ENCODE measurements at regions not wholly inside any gene's neighbourhood (a gene's known extent, or its start where the extent isn't known, plus 50 kb on each side); places are given as distances from the start of the nearest gene placed in this dataset.

GRCh38 chr9:109590966-109591365 lies 92.9 kb upstream of the PTPN3 start:
- WGBS, 2 donors, result 30 to 62% methylated on average over 5 of the region's 5 CpGs
- H3K9me3 ChIP-seq, result no peaks in the 10 kb centered on the region
- no peak overlapping the region for H3K4me3 ChIP-seq
- no peaks in the 10 kb centered on the region for H3K36me3 ChIP-seq
- peaks cover 0 to 6% (median 0%) of the 10 kb centered on the region in 4 donors for H3K4me1 ChIP-seq
- ATAC-seq (ENCODE audit: low FRiP score in 2 of 2) (no peak), DNase-seq (no peak)
- no peak for TF ChIP-seq POLR2AphosphoS5 (IDR thresholded peaks at IDR 0.05)
- no peak for TF ChIP-seq EP300 (IDR thresholded peaks at IDR 0.05)
- no peak for TF ChIP-seq CTCF (IDR thresholded peaks at IDR 0.05)
- no peak for TF ChIP-seq POLR2A (IDR thresholded peaks at IDR 0.05)
- H3K27me3 ChIP-seq, result no peaks in the 10 kb centered on the region
- H3K27ac ChIP-seq, result no peak overlapping the region

GRCh38 chr9:109591691-109592090 lies 93.6 kb upstream of the PTPN3 start:
- TF ChIP-seq CTCF (IDR thresholded peaks at IDR 0.05) (no peak), EP300 (IDR thresholded peaks at IDR 0.05) (no peak), POLR2A (IDR thresholded peaks at IDR 0.05) (no peak), POLR2AphosphoS5 (IDR thresholded peaks at IDR 0.05) (no peak)
- Histone ChIP-seq H3K27me3 (no peaks in the 10 kb centered on the region), H3K9me3 (no peaks in the 10 kb centered on the region), H3K4me3 (no peak overlapping the region), H3K27ac (no peak overlapping the region), H3K36me3 (no peaks in the 10 kb centered on the region), H3K4me1 (peaks cover 0 to 6% (median 0%) of the 10 kb centered on the region in 4 donors)
- 21 to 28% methylated on average over 2 of the region's 2 CpGs for WGBS, 2 donors
- no peak for ATAC-seq (ENCODE audit: low FRiP score in 2 of 2)
- no peak for DNase-seq

- TF ChIP-seq EP300 (IDR thresholded peaks at IDR 0.05) (no peak), POLR2AphosphoS5 (IDR thresholded peaks at IDR 0.05) (no peak), CTCF (IDR thresholded peaks at IDR 0.05) (no peak), POLR2A (IDR thresholded peaks at IDR 0.05) (no peak)
- Histone ChIP-seq H3K4me3 (no peak overlapping the region), H3K27ac (no peak overlapping the region), H3K4me1 (peaks cover 0 to 6% (median 0%) of the 10 kb centered on the region in 4 donors), H3K27me3 (no peaks in the 10 kb centered on the region), H3K36me3 (no peaks in the 10 kb centered on the region), H3K9me3 (no peaks in the 10 kb centered on the region)
- WGBS, 2 donors, result 92 to 95% methylated on average over 4 to 5 of the region's 5 CpGs
- DNase-seq (no peak), ATAC-seq (ENCODE audit: low FRiP score in 2 of 2) (no peak)
These were observed 95.5 kb upstream of the PTPN3 start for GRCh38 chr9:109593612-109594011.

- no peak for TF ChIP-seq CTCF (IDR thresholded peaks at IDR 0.05)
- TF ChIP-seq POLR2A (IDR thresholded peaks at IDR 0.05), result no peak
- TF ChIP-seq EP300 (IDR thresholded peaks at IDR 0.05), result no peak
- no peak for TF ChIP-seq POLR2AphosphoS5 (IDR thresholded peaks at IDR 0.05)
These were observed 99.4 kb upstream of the PTPN3 start for GRCh38 chr9:109597496-109597895.

GRCh38 chr9:109599131-109599530 lies 101.0 kb upstream of the PTPN3 start:
- Histone ChIP-seq H3K27me3 (no peaks in the 10 kb centered on the region), H3K9me3 (no peaks in the 10 kb centered on the region), H3K4me1 (no peaks in the 10 kb centered on the region), H3K36me3 (no peaks in the 10 kb centered on the region), H3K27ac (no peak overlapping the region), H3K4me3 (no peak overlapping the region)
- WGBS, 2 donors, result 94 to 100% methylated on average over 2 of the region's 2 CpGs
- no peak for TF ChIP-seq CTCF (IDR thresholded peaks at IDR 0.05)
- no peak for TF ChIP-seq EP300 (IDR thresholded peaks at IDR 0.05)
- no peak for TF ChIP-seq POLR2A (IDR thresholded peaks at IDR 0.05)
- TF ChIP-seq POLR2AphosphoS5 (IDR thresholded peaks at IDR 0.05), result no peak
- DNase-seq (no peak), ATAC-seq (ENCODE audit: low FRiP score in 2 of 2) (no peak)

More at GRCh38 chr9:109597496-109597895, 99.4 kb upstream of the PTPN3 start:
- Histone ChIP-seq H3K27me3 (no peaks in the 10 kb centered on the region), H3K9me3 (no peaks in the 10 kb centered on the region), H3K4me1 (no peaks in the 10 kb centered on the region), H3K27ac (no peak overlapping the region), H3K4me3 (no peak overlapping the region), H3K36me3 (no peaks in the 10 kb centered on the region)
- WGBS, 2 donors, result 57 to 62% methylated on average over 3 of the region's 3 CpGs
- ATAC-seq (ENCODE audit: low FRiP score in 2 of 2) (no peak), DNase-seq (no peak)
